Kidney epithelial cell (primary cell): ENCODE measurements at regions not wholly inside any gene's neighbourhood (a gene's known extent, or its start where the extent isn't known, plus 50 kb on each side); places are given as distances from the start of the nearest gene placed in this dataset.

Experiments used
- DNase-seq: peaks from one replicate; pipeline ENCODE4 v3.0.0-alpha.2; 2010; ENCODE audit warnings: low read depth
- H3K27me3 ChIP-seq: 2 replicates; pipeline ENCODE4 v1.6.0; 2011; ENCODE audit warnings: low read length; ENCODE audit not compliant: control insufficient read depth, insufficient read depth
- H3K36me3 ChIP-seq: 2 replicates; pipeline ENCODE4 v1.5.1; 2011; ENCODE audit warnings: low read length; ENCODE audit not compliant: control insufficient read depth, insufficient read depth
- H3K4me3 ChIP-seq: 2 replicates; pipeline ENCODE4 v1.5.1; 2011; ENCODE audit warnings: low read depth, mild to moderate bottlenecking, control low read depth, low read length
- TF ChIP-seq, protein P1 (sequence below): IDR thresholded peaks from 2 replicates; pipeline ENCODE4 v1.5.1; 2011; ENCODE audit warnings: mild to moderate bottlenecking, moderate library complexity, low read length, control low read depth, inconsistent platforms; ENCODE audit not compliant: insufficient read depth, poor library complexity, severe bottlenecking

DNA sequence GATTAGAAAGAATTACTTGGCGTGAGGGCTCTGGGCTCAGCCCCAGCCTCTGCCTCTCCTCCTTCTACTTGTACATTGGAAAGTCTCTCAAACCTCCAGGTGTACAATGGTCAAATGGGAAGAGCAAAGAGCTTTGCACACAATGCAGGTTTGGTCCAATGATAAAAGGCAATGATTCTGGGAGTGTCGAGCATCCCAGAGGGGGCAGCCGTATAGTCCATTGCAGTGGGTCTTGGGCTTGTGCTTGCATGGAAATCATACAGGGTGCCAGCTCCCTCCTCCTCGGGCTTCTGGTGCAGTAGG is 98.0 kb upstream of the NCK2 start:
- Histone ChIP-seq H3K4me3 (no peak overlapping the region), H3K27me3 (no peaks in the 10 kb centered on the region), H3K36me3 (no peaks in the 10 kb centered on the region)
- no peak for DNase-seq
- TF ChIP-seq, protein P1, sequence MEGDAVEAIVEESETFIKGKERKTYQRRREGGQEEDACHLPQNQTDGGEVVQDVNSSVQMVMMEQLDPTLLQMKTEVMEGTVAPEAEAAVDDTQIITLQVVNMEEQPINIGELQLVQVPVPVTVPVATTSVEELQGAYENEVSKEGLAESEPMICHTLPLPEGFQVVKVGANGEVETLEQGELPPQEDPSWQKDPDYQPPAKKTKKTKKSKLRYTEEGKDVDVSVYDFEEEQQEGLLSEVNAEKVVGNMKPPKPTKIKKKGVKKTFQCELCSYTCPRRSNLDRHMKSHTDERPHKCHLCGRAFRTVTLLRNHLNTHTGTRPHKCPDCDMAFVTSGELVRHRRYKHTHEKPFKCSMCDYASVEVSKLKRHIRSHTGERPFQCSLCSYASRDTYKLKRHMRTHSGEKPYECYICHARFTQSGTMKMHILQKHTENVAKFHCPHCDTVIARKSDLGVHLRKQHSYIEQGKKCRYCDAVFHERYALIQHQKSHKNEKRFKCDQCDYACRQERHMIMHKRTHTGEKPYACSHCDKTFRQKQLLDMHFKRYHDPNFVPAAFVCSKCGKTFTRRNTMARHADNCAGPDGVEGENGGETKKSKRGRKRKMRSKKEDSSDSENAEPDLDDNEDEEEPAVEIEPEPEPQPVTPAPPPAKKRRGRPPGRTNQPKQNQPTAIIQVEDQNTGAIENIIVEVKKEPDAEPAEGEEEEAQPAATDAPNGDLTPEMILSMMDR, result no peak

DNA sequence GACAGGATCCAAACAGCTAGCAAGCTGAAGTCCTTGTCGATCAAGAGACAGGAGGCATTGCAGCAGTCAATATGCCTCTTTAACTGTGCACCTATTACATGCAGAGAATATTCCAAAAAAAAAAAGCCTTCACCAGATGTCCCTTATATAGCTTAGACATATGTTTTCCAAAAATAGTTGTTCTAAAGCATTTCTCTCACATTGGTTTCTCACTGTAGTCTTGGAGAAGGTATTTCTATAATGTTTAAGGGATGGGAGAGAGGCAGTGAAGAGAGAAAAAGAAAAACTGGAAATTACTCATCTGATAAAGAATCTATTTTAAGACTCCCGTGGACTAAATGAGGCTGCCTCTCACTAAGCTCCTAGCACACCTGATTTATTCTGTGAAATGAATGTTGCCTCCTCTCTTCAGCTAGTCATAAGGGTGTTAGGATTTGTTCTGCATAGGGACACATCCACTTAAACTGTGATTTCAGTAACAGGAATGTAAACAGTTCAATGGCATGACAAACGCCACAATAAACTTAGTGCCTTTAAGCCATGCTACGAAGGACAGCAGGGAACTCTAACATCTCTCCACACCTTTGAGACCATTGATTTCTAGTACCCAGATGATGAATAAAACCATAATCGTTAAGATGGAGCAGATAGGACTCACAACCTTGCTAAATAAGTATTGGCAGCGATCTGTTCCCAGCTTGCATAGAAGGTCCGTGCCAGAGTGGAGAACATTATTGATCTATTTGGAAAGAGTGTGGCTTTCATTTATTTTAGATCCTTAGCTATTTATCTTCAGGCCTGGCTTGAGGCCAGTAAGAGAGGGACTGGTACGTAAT is 98.6 kb upstream of the NCK2 start:
- TF ChIP-seq, protein P1, result no peak
- no peak for DNase-seq
- Histone ChIP-seq H3K27me3 (no peaks in the 10 kb centered on the region), H3K36me3 (no peaks in the 10 kb centered on the region), H3K4me3 (no peak overlapping the region)

DNA sequence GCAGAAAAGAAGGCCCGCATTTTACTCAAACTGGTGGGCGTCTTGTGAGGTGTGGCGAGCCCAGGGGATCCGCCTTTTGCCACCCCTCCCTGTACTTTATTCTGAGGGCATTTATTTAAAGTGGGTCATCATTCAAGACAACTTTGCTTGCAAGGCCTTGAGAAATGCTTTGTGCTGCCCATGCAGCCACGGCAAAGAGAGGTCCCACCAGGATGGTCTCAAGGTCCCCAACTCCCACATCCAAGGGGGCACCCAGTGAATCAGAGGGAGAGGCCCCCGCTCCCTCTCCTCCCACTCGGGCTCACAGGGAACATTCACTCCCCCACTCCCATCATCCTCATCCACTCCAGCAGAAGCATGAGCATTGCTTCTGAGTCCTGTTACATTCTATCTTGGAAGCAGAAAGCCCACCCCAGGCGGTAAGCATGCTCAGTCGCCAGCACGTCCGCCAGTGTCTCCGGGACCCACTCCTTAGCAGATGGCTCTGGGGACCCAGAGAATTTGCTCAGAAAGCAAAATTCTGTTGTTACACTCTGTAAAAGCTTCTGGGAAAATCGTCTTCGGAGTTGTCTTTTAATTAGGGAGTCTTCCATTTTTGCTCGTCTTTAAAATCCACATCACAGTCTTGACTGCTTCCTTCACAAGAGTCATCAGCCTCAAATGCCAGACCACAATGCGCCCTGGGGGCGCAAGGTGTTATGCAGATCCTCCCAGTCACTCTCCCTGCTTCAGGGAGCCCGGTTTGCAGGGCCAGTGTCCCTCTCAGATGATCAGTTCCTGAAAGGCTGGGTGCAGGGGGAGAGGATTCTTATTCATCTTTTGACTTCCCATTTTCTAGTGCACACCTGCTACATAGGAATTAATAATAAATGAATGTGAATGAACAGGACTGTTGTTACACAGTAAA is 99.4 kb upstream of the NCK2 start:
- Histone ChIP-seq H3K4me3 (no peak overlapping the region), H3K36me3 (no peaks in the 10 kb centered on the region), H3K27me3 (no peaks in the 10 kb centered on the region)
- TF ChIP-seq, protein P1, result no peak
- DNase-seq, result no peak

DNA sequence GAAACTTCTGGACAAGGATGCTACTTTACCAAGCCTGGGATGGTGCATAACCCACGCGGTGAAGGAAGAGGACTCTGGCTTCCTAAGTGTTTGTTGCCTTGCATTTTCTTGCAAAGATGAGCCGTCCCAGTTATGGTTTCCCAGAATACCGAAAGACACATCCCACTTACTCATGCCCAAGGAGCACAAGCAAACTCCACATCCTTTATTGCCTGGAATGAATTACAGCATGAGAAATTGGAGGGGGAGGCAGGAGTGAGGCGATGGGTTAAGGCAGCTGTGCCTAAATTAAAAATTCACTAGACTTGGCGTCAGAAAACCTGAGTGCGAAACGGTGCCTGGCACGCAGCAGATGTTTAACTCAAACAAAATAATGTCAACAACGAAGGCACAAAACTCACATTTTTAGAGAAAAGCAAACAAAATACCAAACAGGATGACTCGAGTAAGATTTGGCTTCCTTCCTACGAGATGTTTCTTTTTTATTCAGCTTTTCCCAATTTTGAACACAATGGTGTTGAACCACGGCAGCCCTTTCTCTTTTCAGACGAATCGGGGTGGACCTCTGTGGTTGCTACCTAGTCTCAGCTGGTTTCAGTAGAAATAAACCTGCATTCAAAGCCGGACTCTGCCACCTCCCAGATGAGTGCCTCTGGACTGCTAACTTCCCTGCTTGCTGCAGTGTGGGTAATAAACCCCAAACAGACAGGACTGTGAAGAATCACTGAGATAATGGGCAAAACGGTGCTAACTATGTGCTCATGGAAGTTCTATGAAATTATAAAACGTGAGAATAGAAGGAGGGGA is 100.3 kb upstream of the NCK2 start:
- no peak for DNase-seq
- TF ChIP-seq, protein P1, result no peak
- Histone ChIP-seq H3K36me3 (no peaks in the 10 kb centered on the region), H3K27me3 (no peaks in the 10 kb centered on the region), H3K4me3 (no peak overlapping the region)

DNA sequence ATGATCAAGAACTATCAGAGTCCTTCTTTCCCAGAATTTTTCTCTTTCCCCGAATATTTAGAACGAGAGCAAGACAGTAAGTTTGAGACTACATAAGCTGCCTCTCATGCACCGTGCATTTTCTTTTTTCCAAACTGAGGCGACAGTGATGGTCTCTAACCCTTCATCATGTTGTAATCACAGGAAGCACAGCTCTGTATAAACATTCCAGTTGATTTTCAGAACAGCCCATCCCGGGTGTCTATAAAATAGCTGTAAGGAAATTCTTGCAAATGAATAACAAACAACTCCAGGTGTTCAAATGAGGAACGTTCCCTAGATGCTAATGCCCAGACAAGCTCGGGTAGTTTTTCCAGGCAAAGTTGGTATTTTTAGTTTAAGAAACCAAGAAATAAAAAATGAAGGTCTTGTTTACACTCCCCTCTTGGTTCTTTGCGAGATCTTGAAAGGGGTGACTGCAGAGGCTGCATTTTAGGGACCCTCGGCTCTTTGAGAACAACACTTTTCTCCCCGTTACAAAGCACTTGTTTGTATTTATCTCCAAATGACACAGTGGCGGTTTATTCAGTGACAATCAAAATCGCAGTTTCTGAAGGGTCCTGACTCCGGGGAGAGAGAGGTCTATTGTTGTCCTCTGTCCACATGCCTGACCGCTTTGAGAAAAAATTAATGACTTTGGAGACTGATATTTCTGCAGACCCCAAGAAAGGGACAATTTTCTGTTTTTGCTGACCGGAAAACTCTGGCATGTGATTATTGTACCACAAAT is 101.1 kb upstream of the NCK2 start:
- no peaks in the 10 kb centered on the region for H3K36me3 ChIP-seq
- TF ChIP-seq, protein P1, result no peak
- no peaks in the 10 kb centered on the region for H3K27me3 ChIP-seq
- DNase-seq, result no peak
- H3K4me3 ChIP-seq, result no peak overlapping the region
